ENCODE measurements at regions not wholly inside any gene's neighbourhood (a gene's known extent, or its start where the extent isn't known, plus 50 kb on each side); places are given as distances from the start of the nearest gene placed in this dataset.

GRCh38 chr13:106393776-106394175 lies 141.7 kb downstream of the EFNB2 start:
- H3K4me2 ChIP-seq (ENCODE audit: low read length) = no peak overlapping the region
- no peaks in the 10 kb centered on the region for H3K27me3 ChIP-seq (ENCODE audit: insufficient read depth, low read length)
- peaks cover 0 to 5% of the 10 kb centered on the region in 2 experiments; a peak in 2 of 4 replicates for H3K4me1 ChIP-seq (ENCODE audit: control insufficient read depth in 1 of 2, insufficient read depth in 2 of 2, low read length in 2 of 2)
- CTCF ChIA-PET = no interaction called here
- no peaks in the 10 kb centered on the region for H3K9me3 ChIP-seq (ENCODE audit: control insufficient read depth in 1 of 2, insufficient read depth in 1 of 2, low read depth in 1 of 2, low read length in 2 of 2)
- no peaks in the 10 kb centered on the region for H3K9me2 ChIP-seq (ENCODE audit: insufficient read depth)
- no peaks in the 10 kb centered on the region for H4K20me1 ChIP-seq (ENCODE audit: insufficient read depth)
- TF ChIP-seq SIN3A (IDR thresholded peaks at IDR 0.05; ENCODE audit: low read depth) (no peak), RAD21 (IDR thresholded peaks at IDR 0.05; ENCODE audit: low read depth) (no peak), ELF1 (IDR thresholded peaks at IDR 0.05; ENCODE audit: borderline replicate concordance, low read depth) (no peak), ATF3 (IDR thresholded peaks at IDR 0.05) (no peak), ZBTB33 (IDR thresholded peaks at IDR 0.05; ENCODE audit: extremely low read depth, insufficient replicate concordance, low read length) (no peak), POLR2A (IDR thresholded peaks at IDR 0.05; ENCODE audit: borderline replicate concordance, extremely low read depth, insufficient read depth, insufficient read length) (no peak), CEBPB (IDR thresholded peaks at IDR 0.05; ENCODE audit: low read depth) (no peak), EZH2phosphoT487 (IDR thresholded peaks at IDR 0.05; ENCODE audit: borderline replicate concordance) (no peak)
- no peak for ATAC-seq
- H3K9ac ChIP-seq (ENCODE audit: low read length) = no peak overlapping the region
- H3K4me3 ChIP-seq (replicated peaks in 1 of 2; ENCODE audit: low read depth in 1 of 2, low read length in 2 of 2) = no peak overlapping the region
- no peaks in the 10 kb centered on the region for H3K79me2 ChIP-seq (ENCODE audit: insufficient read depth, low read length)
- no peak overlapping the region for H2AFZ ChIP-seq (ENCODE audit: low read depth, low read length, poor library complexity, severe bottlenecking)
- intact Hi-C loops (cut with micrococcal nuclease) = no loop called here
- POLR2A ChIA-PET = no interaction called here
- H3K27ac ChIP-seq (ENCODE audit: low read depth, low read length) = no peak overlapping the region
- RAD21 ChIA-PET (ENCODE audit: low non-redundant PET in 1 of 2, low total read pairs in 2 of 2, uncharacterized antibody in 2 of 2, unreplicated experiment in 2 of 2) = no interaction called here
- no TSS peak for BruUV-seq (replicated peaks)
- no peak for DNase-seq (ENCODE audit: low read depth, low spot score)
- no peaks in the 10 kb centered on the region for H3K36me3 ChIP-seq (ENCODE audit: control insufficient read depth in 1 of 2, insufficient read depth in 2 of 2, low read length in 2 of 2)

DNA sequence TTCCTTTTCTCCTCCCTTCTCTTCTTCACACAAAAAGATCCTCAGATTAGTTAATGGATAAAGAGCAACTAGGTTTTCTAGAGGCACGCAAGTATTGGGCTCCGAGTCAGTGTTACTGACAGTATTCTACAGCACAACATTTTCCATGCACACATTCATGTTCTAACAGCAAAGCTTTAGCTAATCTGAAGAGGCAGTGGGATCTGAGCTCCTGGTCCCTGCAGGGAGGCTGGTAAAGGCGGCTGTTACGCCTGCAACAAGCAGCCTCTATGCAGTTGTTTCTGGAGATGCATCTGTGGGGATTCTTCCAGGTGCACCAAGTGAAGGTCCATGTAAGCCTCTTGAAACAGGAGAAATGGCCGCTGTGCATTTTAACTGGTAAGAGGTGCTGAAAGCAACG lies 143.8 kb downstream of the EFNB2 start:
- Histone ChIP-seq H4K20me1 (ENCODE audit: insufficient read depth) (no peaks in the 10 kb centered on the region), H2AFZ (ENCODE audit: low read depth, low read length, poor library complexity, severe bottlenecking) (no peak overlapping the region), H3K9me3 (ENCODE audit: control insufficient read depth in 1 of 2, insufficient read depth in 1 of 2, low read depth in 1 of 2, low read length in 2 of 2) (no peaks in the 10 kb centered on the region), H3K4me1 (ENCODE audit: control insufficient read depth in 1 of 2, insufficient read depth in 2 of 2, low read length in 2 of 2) (peaks cover 0 to 5% of the 10 kb centered on the region in 2 experiments; a peak in 2 of 4 replicates), H3K9ac (ENCODE audit: low read length) (no peak overlapping the region), H3K36me3 (ENCODE audit: control insufficient read depth in 1 of 2, insufficient read depth in 2 of 2, low read length in 2 of 2) (no peaks in the 10 kb centered on the region), H3K9me2 (ENCODE audit: insufficient read depth) (no peaks in the 10 kb centered on the region), H3K4me2 (ENCODE audit: low read length) (no peak overlapping the region), H3K27me3 (ENCODE audit: insufficient read depth, low read length) (no peaks in the 10 kb centered on the region), H3K79me2 (ENCODE audit: insufficient read depth, low read length) (no peaks in the 10 kb centered on the region), H3K4me3 (replicated peaks in 1 of 2; ENCODE audit: low read depth in 1 of 2, low read length in 2 of 2) (no peak overlapping the region), H3K27ac (ENCODE audit: low read depth, low read length) (no peak overlapping the region)
- DNase-seq (ENCODE audit: low read depth, low spot score) (no peak), ATAC-seq (no peak)
- CTCF ChIA-PET = no interaction called here
- TF ChIP-seq, protein P1, sequence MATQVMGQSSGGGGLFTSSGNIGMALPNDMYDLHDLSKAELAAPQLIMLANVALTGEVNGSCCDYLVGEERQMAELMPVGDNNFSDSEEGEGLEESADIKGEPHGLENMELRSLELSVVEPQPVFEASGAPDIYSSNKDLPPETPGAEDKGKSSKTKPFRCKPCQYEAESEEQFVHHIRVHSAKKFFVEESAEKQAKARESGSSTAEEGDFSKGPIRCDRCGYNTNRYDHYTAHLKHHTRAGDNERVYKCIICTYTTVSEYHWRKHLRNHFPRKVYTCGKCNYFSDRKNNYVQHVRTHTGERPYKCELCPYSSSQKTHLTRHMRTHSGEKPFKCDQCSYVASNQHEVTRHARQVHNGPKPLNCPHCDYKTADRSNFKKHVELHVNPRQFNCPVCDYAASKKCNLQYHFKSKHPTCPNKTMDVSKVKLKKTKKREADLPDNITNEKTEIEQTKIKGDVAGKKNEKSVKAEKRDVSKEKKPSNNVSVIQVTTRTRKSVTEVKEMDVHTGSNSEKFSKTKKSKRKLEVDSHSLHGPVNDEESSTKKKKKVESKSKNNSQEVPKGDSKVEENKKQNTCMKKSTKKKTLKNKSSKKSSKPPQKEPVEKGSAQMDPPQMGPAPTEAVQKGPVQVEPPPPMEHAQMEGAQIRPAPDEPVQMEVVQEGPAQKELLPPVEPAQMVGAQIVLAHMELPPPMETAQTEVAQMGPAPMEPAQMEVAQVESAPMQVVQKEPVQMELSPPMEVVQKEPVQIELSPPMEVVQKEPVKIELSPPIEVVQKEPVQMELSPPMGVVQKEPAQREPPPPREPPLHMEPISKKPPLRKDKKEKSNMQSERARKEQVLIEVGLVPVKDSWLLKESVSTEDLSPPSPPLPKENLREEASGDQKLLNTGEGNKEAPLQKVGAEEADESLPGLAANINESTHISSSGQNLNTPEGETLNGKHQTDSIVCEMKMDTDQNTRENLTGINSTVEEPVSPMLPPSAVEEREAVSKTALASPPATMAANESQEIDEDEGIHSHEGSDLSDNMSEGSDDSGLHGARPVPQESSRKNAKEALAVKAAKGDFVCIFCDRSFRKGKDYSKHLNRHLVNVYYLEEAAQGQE (IDR thresholded peaks at IDR 0.05; ENCODE audit: low read depth) = no peak
- no peak for TF ChIP-seq EGR1 (IDR thresholded peaks at IDR 0.05; ENCODE audit: low read depth)
- TF ChIP-seq CBX3 (IDR thresholded peaks at IDR 0.05; ENCODE audit: low read depth) = no peak
- TF ChIP-seq POLR2A (IDR thresholded peaks at IDR 0.05; ENCODE audit: borderline replicate concordance, extremely low read depth, insufficient read depth, insufficient read length) = no peak
- no peak for TF ChIP-seq ZNF274 (IDR thresholded peaks at IDR 0.05; ENCODE audit: low read depth, low read length)
- no peak for TF ChIP-seq RAD21 (IDR thresholded peaks at IDR 0.05; ENCODE audit: low read depth)
- TF ChIP-seq ELF1 (IDR thresholded peaks at IDR 0.05; ENCODE audit: borderline replicate concordance, low read depth) = no peak
- TF ChIP-seq MAX (IDR thresholded peaks at IDR 0.05) = no peak
- TF ChIP-seq SIN3A (IDR thresholded peaks at IDR 0.05; ENCODE audit: low read depth) = no peak
- no peak for TF ChIP-seq YY1 (IDR thresholded peaks at IDR 0.05; ENCODE audit: extremely low read depth, insufficient replicate concordance, low read depth, low read length)
- TF ChIP-seq ZFX (IDR thresholded peaks at IDR 0.05) = no peak
- TF ChIP-seq SP1 (IDR thresholded peaks at IDR 0.05; ENCODE audit: low read depth) = no peak
- no TSS peak for BruUV-seq (replicated peaks)
- POLR2A ChIA-PET = no interaction called here
- intact Hi-C loops (cut with micrococcal nuclease) = no loop called here
- RAD21 ChIA-PET (ENCODE audit: low non-redundant PET in 1 of 2, low total read pairs in 2 of 2, uncharacterized antibody in 2 of 2, unreplicated experiment in 2 of 2) = no interaction called here

All from HCT116 (cell line).